Right atrium auricular region (tissue), 2 donors: ENCODE measurements at regions not wholly inside any gene's neighbourhood (a gene's known extent, or its start where the extent isn't known, plus 50 kb on each side); places are given as distances from the start of the nearest gene placed in this dataset.

Experiments used
- DNase-seq: peaks from one replicate; pipeline ENCODE4 v3.0.0-alpha.2; 2019; ENCODE audit warnings: low spot score
- H3K27ac ChIP-seq, 2 donors: fragments of 200-600 bp; sonication (generic); 1 replicate in 1 of 2; 2 replicates in 1 of 2; pipeline ENCODE4 v1.5.1; 2016 to 2019
- H3K27me3 ChIP-seq, 2 donors: fragments of 200-600 bp; sonication (generic); one replicate each; pipeline versions ENCODE4 v1.5.1 to v1.6.0; 2017 to 2019
- H3K36me3 ChIP-seq: fragments of 200-600 bp; sonication (generic); one replicate; pipeline ENCODE4 v1.5.1; 2016
- H3K4me1 ChIP-seq, 2 donors: fragments of 200-600 bp; sonication (generic); one replicate each; pipeline versions ENCODE4 v1.5.1 to v1.6.0; 2017 to 2019
- H3K4me3 ChIP-seq, 2 donors: fragments of 200-600 bp; sonication (generic); 1 replicate in 1 of 2; 2 replicates in 1 of 2; pipeline ENCODE4 v1.5.1; 2017 to 2019; ENCODE audit warnings: mild to moderate bottlenecking in 1 of 2, moderate library complexity in 1 of 2
- H3K9me3 ChIP-seq, 2 donors: fragments of 200-600 bp; sonication (generic); one replicate each; pipeline ENCODE4 v1.5.1; 2019
- TF ChIP-seq, protein P1 (sequence below), 2 donors: fragments of 200-600 bp; sonication (generic); IDR thresholded peaks; one replicate each; pipeline ENCODE4 v1.5.1; 2019; ENCODE audit warnings: antibody characterized with exemption in 2 of 2

DNA sequence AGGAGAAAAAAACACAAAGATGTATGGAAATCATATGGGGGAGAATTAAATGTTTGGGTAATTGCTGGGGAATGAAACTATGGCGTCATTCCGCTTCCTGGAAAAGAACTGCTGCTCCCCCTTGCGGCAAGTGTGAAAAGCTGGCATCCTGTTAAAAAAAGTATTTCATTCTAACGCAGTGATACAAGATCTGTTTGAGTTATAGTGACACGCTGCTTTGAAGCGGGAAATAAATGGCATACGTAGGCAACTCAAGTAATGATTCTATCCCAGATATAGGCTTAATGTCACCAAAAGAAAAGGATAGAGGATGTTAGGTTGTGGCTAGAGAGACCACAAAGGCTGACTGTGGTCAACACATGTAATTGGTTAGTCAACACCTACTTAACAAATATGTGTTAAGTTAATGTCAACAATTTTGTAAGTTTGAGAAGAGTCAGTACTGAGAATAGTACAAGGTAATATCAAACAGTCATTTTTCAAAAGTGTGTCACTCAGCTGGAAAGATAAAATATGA, 70.2 kb upstream of the ALDH1A1 start:
- no peak for DNase-seq
- no peaks in the 10 kb centered on the region for H3K36me3 ChIP-seq
- TF ChIP-seq, protein P1, sequence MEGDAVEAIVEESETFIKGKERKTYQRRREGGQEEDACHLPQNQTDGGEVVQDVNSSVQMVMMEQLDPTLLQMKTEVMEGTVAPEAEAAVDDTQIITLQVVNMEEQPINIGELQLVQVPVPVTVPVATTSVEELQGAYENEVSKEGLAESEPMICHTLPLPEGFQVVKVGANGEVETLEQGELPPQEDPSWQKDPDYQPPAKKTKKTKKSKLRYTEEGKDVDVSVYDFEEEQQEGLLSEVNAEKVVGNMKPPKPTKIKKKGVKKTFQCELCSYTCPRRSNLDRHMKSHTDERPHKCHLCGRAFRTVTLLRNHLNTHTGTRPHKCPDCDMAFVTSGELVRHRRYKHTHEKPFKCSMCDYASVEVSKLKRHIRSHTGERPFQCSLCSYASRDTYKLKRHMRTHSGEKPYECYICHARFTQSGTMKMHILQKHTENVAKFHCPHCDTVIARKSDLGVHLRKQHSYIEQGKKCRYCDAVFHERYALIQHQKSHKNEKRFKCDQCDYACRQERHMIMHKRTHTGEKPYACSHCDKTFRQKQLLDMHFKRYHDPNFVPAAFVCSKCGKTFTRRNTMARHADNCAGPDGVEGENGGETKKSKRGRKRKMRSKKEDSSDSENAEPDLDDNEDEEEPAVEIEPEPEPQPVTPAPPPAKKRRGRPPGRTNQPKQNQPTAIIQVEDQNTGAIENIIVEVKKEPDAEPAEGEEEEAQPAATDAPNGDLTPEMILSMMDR (IDR thresholded peaks at IDR 0.05): peak; percentile 79 to 90
- H3K4me1 ChIP-seq: no peaks in the 10 kb centered on the region
- no peaks in the 10 kb centered on the region for H3K27me3 ChIP-seq
- no peak overlapping the region for H3K27ac ChIP-seq
- no peak overlapping the region for H3K4me3 ChIP-seq
- H3K9me3 ChIP-seq: peaks cover 0 to 7% of the 10 kb centered on the region in 2 donors

- Histone ChIP-seq H3K9me3 (peaks cover 0 to 14% of the 10 kb centered on the region in 2 donors), H3K4me1 (no peaks in the 10 kb centered on the region), H3K27ac (no peak overlapping the region), H3K4me3 (no peak overlapping the region), H3K36me3 (no peaks in the 10 kb centered on the region), H3K27me3 (no peaks in the 10 kb centered on the region)
- DNase-seq: no peak
- TF ChIP-seq, protein P1 (IDR thresholded peaks at IDR 0.05): no peak
Measured at GRCh38 chr9:73022353-73022752, 69.5 kb upstream of the ALDH1A1 start.

DNA sequence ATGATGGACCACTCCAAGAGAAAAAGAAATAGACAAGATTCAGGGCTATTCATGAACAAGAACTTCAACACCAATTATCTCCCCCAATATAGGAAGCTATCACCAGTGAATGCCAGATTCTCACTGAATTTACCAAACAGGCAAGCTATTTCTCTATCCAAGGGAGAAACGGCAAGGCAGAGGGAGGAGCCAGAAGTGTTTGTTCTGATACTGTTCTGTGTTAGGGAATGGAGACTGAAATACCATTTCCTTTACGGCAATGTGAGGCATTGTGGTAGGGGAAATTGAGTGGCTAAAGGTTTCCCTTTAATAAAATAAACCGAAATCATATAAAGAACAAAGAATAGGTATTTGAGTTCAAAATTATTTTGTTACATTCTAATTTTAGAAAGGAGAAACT, 68.0 kb upstream of the ALDH1A1 start:
- Histone ChIP-seq H3K4me1 (no peaks in the 10 kb centered on the region), H3K27me3 (no peaks in the 10 kb centered on the region), H3K4me3 (no peak overlapping the region), H3K36me3 (no peaks in the 10 kb centered on the region), H3K27ac (no peak overlapping the region), H3K9me3 (peaks cover 0 to 14% of the 10 kb centered on the region in 2 donors)
- TF ChIP-seq, protein P1 (IDR thresholded peaks at IDR 0.05): no peak
- no peak for DNase-seq

DNA sequence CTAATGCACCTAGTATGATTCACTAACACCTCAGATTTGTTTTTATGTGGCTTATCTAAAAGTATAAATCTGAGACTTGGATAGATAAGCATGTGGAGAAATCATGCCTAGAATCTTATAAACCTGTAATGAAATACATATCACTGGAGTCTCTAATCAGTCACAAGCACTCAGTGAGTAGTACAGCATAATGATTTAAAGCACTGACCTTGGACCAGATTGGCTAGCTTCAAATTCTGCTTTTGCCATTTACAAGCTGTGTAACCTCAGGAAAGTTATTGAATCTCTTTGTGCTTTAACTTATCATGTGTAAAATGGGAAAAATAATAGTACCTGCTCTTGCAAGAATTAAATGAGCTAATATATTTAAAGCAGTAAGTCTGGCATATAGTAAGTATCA, 61.2 kb upstream of the ALDH1A1 start:
- no peak overlapping the region for H3K4me3 ChIP-seq
- TF ChIP-seq, protein P1 (IDR thresholded peaks at IDR 0.05): no peak
- DNase-seq: no peak
- H3K27me3 ChIP-seq: no peaks in the 10 kb centered on the region
- no peaks in the 10 kb centered on the region for H3K36me3 ChIP-seq
- H3K27ac ChIP-seq: no peak overlapping the region
- H3K9me3 ChIP-seq: peaks cover 0 to 14% of the 10 kb centered on the region in 2 donors
- H3K4me1 ChIP-seq: no peaks in the 10 kb centered on the region

DNA sequence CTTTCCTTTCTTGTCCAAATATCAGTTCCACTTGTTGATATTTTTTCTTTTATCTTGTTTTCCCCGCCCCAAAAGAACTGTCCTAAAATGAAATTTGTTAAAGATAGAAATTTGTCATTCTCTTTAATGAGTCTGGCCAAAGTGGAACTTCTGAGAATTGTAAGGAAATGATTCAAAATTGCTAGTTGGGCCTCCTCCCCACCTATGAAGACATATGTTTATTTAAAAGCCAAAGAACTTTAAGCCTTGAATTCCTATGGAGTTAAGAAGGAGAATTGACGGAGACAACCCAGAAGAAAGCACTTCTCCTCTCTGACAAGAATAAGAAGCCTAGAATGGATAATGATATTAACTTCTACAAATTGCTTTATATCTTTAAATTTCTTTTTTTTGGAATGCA, 59.1 kb upstream of the ALDH1A1 start:
- H3K4me3 ChIP-seq: no peak overlapping the region
- H3K36me3 ChIP-seq: no peaks in the 10 kb centered on the region
- H3K4me1 ChIP-seq: no peaks in the 10 kb centered on the region
- H3K27me3 ChIP-seq: no peaks in the 10 kb centered on the region
- H3K27ac ChIP-seq: peak overlapping the region in 1 of 2 donors; percentile 36
- DNase-seq: no peak
- no peaks in the 10 kb centered on the region for H3K9me3 ChIP-seq
- TF ChIP-seq, protein P1 (IDR thresholded peaks at IDR 0.05): no peak

DNA sequence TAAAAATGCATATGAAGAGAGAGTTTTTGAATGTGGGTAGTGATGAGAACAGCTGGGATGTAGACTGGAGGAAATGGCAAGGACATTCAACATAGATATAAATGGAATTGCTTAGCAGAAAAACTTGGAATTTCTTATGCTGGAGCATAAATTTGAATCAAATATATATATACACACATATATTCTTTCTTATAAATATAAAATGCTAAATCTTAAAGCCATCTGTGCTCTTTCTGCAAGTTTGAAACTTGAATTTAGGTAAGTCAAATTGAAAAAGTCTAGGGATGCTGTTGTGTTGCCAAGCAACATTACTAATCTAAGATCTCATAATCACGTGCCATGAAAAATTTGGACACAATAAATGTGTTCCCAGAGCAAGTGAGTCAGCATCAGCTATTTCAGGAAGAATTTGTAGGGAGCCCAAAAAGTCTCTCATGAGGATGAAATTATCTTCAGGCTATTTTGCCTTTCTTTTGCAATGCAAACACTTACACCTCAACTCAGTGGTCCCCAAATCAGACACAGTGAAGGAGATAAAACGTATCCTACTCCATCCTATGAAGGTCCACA, 58.4 kb upstream of the ALDH1A1 start:
- Histone ChIP-seq H3K4me3 (no peak overlapping the region), H3K27me3 (no peaks in the 10 kb centered on the region), H3K4me1 (no peaks in the 10 kb centered on the region), H3K36me3 (no peaks in the 10 kb centered on the region), H3K27ac (peak overlapping the region in 1 of 2 donors; percentile 36), H3K9me3 (no peaks in the 10 kb centered on the region)
- DNase-seq: no peak
- TF ChIP-seq, protein P1 (IDR thresholded peaks at IDR 0.05): no peak
